HL-60 (cell line): ENCODE measurements at regions not wholly inside any gene's neighbourhood (a gene's known extent, or its start where the extent isn't known, plus 50 kb on each side); places are given as distances from the start of the nearest gene placed in this dataset.

Source experiments
- DNase-seq, 2 experiments: peaks; one replicate each; pipeline ENCODE4 v3.0.0-alpha.2; 2010 to 2020; ENCODE audit warnings: low read depth in 1 of 2, low spot score in 1 of 2
- H3K27ac ChIP-seq: fragments of 250-450 bp; sonication (Bioruptor Pico); replicated peaks from 2 replicates; pipeline ENCODE4 v1.5.1; 2020; ENCODE audit warnings: mild to moderate bottlenecking, moderate library complexity
- H3K27me3 ChIP-seq: fragments of 250-450 bp; sonication (Bioruptor Pico); 2 replicates; pipeline ENCODE4 v1.5.1; 2021; ENCODE audit warnings: mild to moderate bottlenecking, moderate library complexity; ENCODE audit not compliant: insufficient read depth, poor library complexity, severe bottlenecking
- H3K4me3 ChIP-seq: replicated peaks from 2 replicates; pipeline ENCODE4 v1.5.1; 2011; ENCODE audit warnings: mild to moderate bottlenecking, control low read depth, low read length; ENCODE audit not compliant: insufficient read depth
- GABPA ChIP-seq: IDR thresholded peaks from 2 replicates; pipeline ENCODE4 v1.6.1; 2012; ENCODE audit warnings: low read depth
- POLR2AphosphoS5 ChIP-seq: IDR thresholded peaks from 2 replicates; pipeline ENCODE4 v1.6.1; 2012; ENCODE audit warnings: low read depth
- SPI1 ChIP-seq: IDR thresholded peaks from 2 replicates; pipeline ENCODE4 v1.6.1; 2012; ENCODE audit warnings: low read depth, mild to moderate bottlenecking, borderline replicate concordance
- TF ChIP-seq, protein P1 (sequence below): IDR thresholded peaks from one replicate; pipeline ENCODE4 v1.5.1; 2011; ENCODE audit warnings: low read length, control low read depth, inconsistent platforms; ENCODE audit not compliant: insufficient read depth
- TF ChIP-seq, protein P2 (sequence below): IDR thresholded peaks from 2 replicates; pipeline ENCODE4 v1.6.1; 2012; ENCODE audit warnings: low read depth; ENCODE audit not compliant: insufficient replicate concordance

DNA sequence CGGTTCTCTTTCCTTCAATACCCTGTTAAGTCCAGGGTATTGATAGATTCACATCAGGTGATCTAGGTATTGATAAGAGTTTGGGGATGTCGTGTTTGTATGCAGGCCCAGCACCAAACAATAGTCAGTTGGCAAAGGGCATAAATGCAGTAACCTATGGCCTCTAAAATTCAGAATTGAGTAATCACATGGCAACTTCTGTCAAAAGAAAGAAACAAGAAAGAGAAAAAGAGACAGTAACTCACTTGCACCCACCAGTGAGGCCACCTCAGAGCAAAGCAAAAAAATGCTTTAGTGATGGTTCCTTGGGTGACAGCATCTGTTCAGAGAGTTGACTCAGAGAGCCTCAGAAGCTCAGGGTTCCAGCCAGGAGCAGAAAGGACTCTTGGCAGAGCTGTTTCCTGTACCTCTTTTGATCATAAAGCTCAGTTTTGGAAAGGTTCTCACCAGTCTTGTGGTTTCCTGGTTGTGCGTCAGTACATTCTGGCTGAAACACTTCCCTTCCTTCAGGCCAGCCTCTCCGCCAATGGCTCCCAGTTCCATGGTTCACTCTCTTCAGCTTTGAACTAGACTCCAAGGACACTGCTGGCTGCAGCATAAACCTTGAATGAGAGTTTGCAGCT, 70.1 kb upstream of the GORAB start:
- DNase-seq = no peak
- TF ChIP-seq SPI1 (no peak), POLR2AphosphoS5 (no peak), GABPA (no peak)
- TF ChIP-seq, protein P1, sequence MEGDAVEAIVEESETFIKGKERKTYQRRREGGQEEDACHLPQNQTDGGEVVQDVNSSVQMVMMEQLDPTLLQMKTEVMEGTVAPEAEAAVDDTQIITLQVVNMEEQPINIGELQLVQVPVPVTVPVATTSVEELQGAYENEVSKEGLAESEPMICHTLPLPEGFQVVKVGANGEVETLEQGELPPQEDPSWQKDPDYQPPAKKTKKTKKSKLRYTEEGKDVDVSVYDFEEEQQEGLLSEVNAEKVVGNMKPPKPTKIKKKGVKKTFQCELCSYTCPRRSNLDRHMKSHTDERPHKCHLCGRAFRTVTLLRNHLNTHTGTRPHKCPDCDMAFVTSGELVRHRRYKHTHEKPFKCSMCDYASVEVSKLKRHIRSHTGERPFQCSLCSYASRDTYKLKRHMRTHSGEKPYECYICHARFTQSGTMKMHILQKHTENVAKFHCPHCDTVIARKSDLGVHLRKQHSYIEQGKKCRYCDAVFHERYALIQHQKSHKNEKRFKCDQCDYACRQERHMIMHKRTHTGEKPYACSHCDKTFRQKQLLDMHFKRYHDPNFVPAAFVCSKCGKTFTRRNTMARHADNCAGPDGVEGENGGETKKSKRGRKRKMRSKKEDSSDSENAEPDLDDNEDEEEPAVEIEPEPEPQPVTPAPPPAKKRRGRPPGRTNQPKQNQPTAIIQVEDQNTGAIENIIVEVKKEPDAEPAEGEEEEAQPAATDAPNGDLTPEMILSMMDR = no peak
- TF ChIP-seq, protein P2, sequence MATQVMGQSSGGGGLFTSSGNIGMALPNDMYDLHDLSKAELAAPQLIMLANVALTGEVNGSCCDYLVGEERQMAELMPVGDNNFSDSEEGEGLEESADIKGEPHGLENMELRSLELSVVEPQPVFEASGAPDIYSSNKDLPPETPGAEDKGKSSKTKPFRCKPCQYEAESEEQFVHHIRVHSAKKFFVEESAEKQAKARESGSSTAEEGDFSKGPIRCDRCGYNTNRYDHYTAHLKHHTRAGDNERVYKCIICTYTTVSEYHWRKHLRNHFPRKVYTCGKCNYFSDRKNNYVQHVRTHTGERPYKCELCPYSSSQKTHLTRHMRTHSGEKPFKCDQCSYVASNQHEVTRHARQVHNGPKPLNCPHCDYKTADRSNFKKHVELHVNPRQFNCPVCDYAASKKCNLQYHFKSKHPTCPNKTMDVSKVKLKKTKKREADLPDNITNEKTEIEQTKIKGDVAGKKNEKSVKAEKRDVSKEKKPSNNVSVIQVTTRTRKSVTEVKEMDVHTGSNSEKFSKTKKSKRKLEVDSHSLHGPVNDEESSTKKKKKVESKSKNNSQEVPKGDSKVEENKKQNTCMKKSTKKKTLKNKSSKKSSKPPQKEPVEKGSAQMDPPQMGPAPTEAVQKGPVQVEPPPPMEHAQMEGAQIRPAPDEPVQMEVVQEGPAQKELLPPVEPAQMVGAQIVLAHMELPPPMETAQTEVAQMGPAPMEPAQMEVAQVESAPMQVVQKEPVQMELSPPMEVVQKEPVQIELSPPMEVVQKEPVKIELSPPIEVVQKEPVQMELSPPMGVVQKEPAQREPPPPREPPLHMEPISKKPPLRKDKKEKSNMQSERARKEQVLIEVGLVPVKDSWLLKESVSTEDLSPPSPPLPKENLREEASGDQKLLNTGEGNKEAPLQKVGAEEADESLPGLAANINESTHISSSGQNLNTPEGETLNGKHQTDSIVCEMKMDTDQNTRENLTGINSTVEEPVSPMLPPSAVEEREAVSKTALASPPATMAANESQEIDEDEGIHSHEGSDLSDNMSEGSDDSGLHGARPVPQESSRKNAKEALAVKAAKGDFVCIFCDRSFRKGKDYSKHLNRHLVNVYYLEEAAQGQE = no peak
- Histone ChIP-seq H3K27me3 (no peaks in the 10 kb centered on the region), H3K4me3 (no peak overlapping the region), H3K27ac (no peak overlapping the region)

DNA sequence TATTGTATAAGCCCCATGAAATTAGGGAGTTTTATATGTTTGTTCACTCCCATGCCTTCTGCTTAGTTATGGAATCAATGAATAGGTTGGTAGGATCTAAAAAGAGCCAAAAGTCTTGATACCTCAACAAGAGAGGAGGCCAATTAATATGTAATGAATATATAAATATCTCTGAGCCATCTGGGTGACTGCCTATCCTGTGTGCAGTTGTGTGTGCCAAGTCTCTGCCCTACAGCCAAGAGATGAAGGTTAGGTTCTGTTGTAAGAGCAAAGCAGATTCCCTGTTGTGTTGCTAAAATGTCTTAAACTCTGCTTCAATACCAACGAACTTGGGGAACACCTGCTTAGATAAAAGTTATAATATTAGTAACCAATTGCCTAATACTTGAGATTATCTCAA, 61.8 kb upstream of the GORAB start:
- Histone ChIP-seq H3K4me3 (no peak overlapping the region), H3K27me3 (no peaks in the 10 kb centered on the region), H3K27ac (no peak overlapping the region)
- DNase-seq = no peak
- TF ChIP-seq, protein P2 = no peak
- TF ChIP-seq, protein P1 = no peak
- no peak for TF ChIP-seq POLR2AphosphoS5
- no peak for TF ChIP-seq SPI1
- TF ChIP-seq GABPA = no peak

DNA sequence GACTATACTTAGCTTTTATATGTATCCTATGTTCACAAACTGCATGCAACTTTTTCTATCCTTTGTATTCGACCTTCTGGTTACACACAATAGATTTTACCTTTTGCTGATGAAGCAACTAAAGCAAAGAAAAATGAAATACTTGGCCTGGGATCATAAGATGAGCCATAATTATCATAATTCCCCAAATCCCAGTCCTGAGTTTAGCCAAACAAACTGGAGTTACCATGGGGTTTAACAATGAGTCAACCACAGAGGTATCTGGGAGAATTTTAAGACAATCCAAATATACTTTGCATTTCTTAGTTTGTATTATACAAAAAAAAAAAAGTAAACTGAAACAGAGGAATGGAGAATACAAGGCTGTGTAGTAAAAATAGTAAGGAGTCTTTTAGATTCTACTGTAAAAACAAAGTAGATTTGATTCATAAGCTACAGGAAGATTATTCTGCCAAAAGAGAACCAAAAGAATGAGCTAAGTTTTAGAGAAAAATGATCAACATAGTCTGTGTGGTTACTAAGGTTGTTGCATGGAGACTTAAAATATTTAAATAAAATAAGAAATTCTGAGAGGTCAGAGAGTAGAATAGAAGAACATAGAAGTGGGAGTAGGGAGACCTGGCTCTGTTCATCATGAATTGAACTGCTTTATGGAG, 60.4 kb upstream of the GORAB start:
- Histone ChIP-seq H3K27ac (no peak overlapping the region), H3K4me3 (no peak overlapping the region), H3K27me3 (no peaks in the 10 kb centered on the region)
- DNase-seq = no peak
- no peak for TF ChIP-seq SPI1
- TF ChIP-seq, protein P2 = no peak
- TF ChIP-seq, protein P1 = no peak
- TF ChIP-seq GABPA = no peak
- no peak for TF ChIP-seq POLR2AphosphoS5
